ENCODE measurements at regions not wholly inside any gene's neighbourhood (a gene's known extent, or its start where the extent isn't known, plus 50 kb on each side); places are given as distances from the start of the nearest gene placed in this dataset.
"Not testable (repeated sequence)": the region's sequence is repeated elsewhere in the genome, so short reads cannot be mapped to it uniquely, and the experiment has no call there.

DNA sequence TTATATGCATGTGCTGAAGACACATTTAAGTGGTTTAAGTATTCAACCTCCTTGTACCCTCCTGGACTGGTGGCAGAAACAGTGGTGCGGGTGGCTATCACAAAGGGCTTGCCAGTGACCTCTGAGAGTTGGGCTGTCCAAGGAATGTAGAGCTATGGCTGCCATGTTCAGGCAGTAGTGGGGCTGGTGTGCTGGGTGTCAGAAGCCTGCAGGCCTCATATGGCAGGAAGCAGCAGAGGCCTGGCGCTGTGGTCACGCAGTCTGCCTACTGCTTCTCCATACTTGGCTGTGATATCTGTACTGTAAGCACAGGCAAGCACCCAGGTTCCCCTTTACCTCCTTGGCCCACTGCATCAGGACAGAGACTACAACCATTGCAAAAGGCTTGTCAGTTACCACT lies 870.0 kb downstream of the LRRIQ3 start:
- no peak overlapping the region for H3K27ac Mint-ChIP-seq

DNA sequence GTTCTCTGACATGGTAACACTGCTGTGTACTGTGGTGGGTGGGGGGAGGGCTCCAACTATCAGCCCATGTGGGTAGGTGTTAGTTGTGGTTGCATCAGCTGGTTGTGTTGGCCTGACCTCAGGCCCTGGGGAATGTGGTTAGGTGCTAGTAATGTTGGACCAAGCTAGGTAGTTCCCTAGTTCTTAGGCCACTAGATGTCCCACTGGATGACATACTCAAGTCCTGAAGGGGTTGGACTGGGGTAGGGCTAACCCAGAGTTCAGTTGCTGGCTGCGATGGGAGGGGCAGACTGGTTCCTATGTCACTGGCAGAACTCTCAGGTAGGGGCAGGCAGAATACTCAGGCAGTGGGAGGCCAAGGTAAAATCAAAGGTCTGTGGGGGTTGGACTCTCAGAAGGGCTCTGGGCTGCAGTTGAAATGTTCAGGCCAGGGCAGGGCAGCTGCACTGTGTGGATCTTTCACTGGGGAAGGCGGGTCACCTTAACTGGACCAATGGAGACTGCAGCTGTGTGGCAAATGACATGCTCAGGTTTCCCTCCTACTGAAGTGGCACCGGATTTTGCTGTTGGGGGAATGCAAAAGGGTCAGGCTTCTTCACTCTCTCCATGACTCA lies 870.7 kb downstream of the LRRIQ3 start:
- no peak for DNase-seq
- H3K36me3 ChIP-seq (ENCODE audit: control insufficient read depth, insufficient read depth, low read length) = no peaks in the 10 kb centered on the region
- no peak overlapping the region for H3K4me3 ChIP-seq (ENCODE audit: low read depth, low read length)
- H3K9me3 Mint-ChIP-seq = peaks cover 0 to 16% (median 8%) of the 10 kb centered on the region in 7 donors
- no peak for ATAC-seq (ENCODE audit: low read depth in 2 of 2)
- H3K9me3 ChIP-seq (ENCODE audit: control insufficient read depth in 2 of 2, low read length in 2 of 2) = peaks cover 0 to 16% of the 10 kb centered on the region in 2 experiments
- H3K27me3 Mint-ChIP-seq = no peaks in the 10 kb centered on the region
- H3K27ac ChIP-seq (ENCODE audit: insufficient read depth, low read length, poor library complexity, severe bottlenecking) = no peak overlapping the region
- H3K4me1 ChIP-seq (ENCODE audit: control insufficient read depth, insufficient read depth, low read length, poor library complexity, severe bottlenecking) = no peaks in the 10 kb centered on the region
- no peak overlapping the region for H3K4me3 Mint-ChIP-seq
- H3K27ac Mint-ChIP-seq = no peak overlapping the region
- no peaks in the 10 kb centered on the region for H3K36me3 Mint-ChIP-seq
- H3K4me1 Mint-ChIP-seq = no peaks in the 10 kb centered on the region
- no peaks in the 10 kb centered on the region for H3K27me3 ChIP-seq (ENCODE audit: control insufficient read depth, insufficient read depth, low read length)

More for the DNA sequence above, 870.0 kb downstream of the LRRIQ3 start:
- no peak for DNase-seq
- no peak overlapping the region for H3K27ac ChIP-seq (ENCODE audit: insufficient read depth, low read length, poor library complexity, severe bottlenecking)
- Mint-ChIP-seq H3K4me3 (no peak overlapping the region), H3K27me3 (no peaks in the 10 kb centered on the region), H3K9me3 (peaks cover 0 to 15% (median 8%) of the 10 kb centered on the region in 7 donors), H3K4me1 (no peaks in the 10 kb centered on the region), H3K36me3 (no peaks in the 10 kb centered on the region)
- peaks cover 0 to 16% of the 10 kb centered on the region in 2 experiments for H3K9me3 ChIP-seq (ENCODE audit: control insufficient read depth in 2 of 2, low read length in 2 of 2)
- no peaks in the 10 kb centered on the region for H3K27me3 ChIP-seq (ENCODE audit: control insufficient read depth, insufficient read depth, low read length)
- H3K4me3 ChIP-seq (ENCODE audit: low read depth, low read length) = no peak overlapping the region
- no peaks in the 10 kb centered on the region for H3K36me3 ChIP-seq (ENCODE audit: control insufficient read depth, insufficient read depth, low read length)
- no peaks in the 10 kb centered on the region for H3K4me1 ChIP-seq (ENCODE audit: control insufficient read depth, insufficient read depth, low read length, poor library complexity, severe bottlenecking)
- ATAC-seq (ENCODE audit: low read depth in 2 of 2) = no peak

DNA sequence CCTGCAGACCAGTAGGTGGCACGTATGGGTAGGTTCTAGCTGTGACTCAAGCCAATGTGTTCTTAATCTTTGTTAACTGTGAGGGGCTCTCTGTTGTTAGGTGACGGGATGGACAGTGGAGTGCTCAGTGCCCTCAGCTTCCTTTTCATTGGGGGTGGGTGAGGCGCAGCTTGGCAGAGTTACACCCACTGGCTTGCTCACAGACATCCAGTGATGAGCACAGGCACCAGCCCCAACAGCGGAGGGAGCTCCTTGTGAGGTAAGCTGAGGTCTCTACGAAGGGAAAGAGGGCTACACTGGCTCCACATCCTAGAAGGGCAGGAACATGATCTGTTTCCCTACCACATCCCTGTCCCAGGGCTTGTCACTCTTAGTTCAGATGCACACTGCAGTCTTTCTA lies 871.3 kb downstream of the LRRIQ3 start:
- H3K4me3 Mint-ChIP-seq = no peak overlapping the region
- DNase-seq (no peak), ATAC-seq (ENCODE audit: low read depth in 2 of 2) (no peak)
- H3K27ac ChIP-seq (ENCODE audit: insufficient read depth, low read length, poor library complexity, severe bottlenecking) = no peak overlapping the region
- no peaks in the 10 kb centered on the region for H3K27me3 Mint-ChIP-seq
- H3K4me1 ChIP-seq (ENCODE audit: control insufficient read depth, insufficient read depth, low read length, poor library complexity, severe bottlenecking) = no peaks in the 10 kb centered on the region
- no peak overlapping the region for H3K4me3 ChIP-seq (ENCODE audit: low read depth, low read length)
- H3K9me3 Mint-ChIP-seq = peaks cover 0 to 16% (median 8%) of the 10 kb centered on the region in 7 donors
- H3K4me1 Mint-ChIP-seq = no peaks in the 10 kb centered on the region
- no peaks in the 10 kb centered on the region for H3K27me3 ChIP-seq (ENCODE audit: control insufficient read depth, insufficient read depth, low read length)
- H3K36me3 ChIP-seq (ENCODE audit: control insufficient read depth, insufficient read depth, low read length) = no peaks in the 10 kb centered on the region
- no peak overlapping the region for H3K27ac Mint-ChIP-seq
- H3K36me3 Mint-ChIP-seq = no peaks in the 10 kb centered on the region
- H3K9me3 ChIP-seq (ENCODE audit: control insufficient read depth in 2 of 2, low read length in 2 of 2) = peaks cover 0 to 16% of the 10 kb centered on the region in 2 experiments

DNA sequence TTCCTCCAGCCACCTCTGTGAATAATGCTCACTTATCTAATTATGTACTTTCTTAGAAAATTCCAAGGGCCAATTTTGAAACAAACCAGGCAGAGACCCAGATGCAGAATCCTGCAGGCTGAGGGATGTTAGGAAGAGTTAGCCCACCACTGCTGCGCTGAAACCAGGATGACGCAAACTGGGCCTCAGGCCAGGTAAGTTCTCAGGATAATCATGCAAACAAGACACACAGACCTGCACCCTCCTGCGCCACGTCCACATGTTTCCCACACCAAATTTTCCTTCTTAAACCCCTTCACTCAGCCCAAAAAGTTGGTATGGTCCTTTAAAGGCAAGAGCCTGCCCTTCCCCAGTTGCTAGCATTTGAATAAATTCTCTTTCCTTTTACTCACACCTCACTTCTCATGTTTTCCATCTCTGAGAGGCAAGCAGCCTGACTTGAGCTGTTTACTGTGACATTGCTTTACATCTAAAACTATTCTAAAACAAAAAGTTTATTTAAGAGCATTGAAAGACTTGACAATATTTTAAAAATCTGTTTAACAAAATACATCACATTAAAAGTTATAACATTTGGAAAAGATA lies 887.1 kb downstream of the LRRIQ3 start:
- Mint-ChIP-seq H3K27ac (no peak overlapping the region), H3K36me3 (no peaks in the 10 kb centered on the region), H3K27me3 (no peaks in the 10 kb centered on the region), H3K9me3 (peaks cover 0 to 12% (median 5%) of the 10 kb centered on the region in 7 donors), H3K4me3 (no peak overlapping the region), H3K4me1 (no peaks in the 10 kb centered on the region)
- H3K9me3 ChIP-seq (ENCODE audit: control insufficient read depth in 2 of 2, low read length in 2 of 2) = peaks cover 0 to 2% of the 10 kb centered on the region in 2 experiments
- H3K36me3 ChIP-seq (ENCODE audit: control insufficient read depth, insufficient read depth, low read length) = no peaks in the 10 kb centered on the region
- ATAC-seq (ENCODE audit: low read depth in 2 of 2) (no peak), DNase-seq (no peak)
- H3K4me3 ChIP-seq (ENCODE audit: low read depth, low read length) = no peak overlapping the region
- no peaks in the 10 kb centered on the region for H3K27me3 ChIP-seq (ENCODE audit: control insufficient read depth, insufficient read depth, low read length)
- H3K4me1 ChIP-seq (ENCODE audit: control insufficient read depth, insufficient read depth, low read length, poor library complexity, severe bottlenecking) = no peaks in the 10 kb centered on the region
- no peak overlapping the region for H3K27ac ChIP-seq (ENCODE audit: insufficient read depth, low read length, poor library complexity, severe bottlenecking)

DNA sequence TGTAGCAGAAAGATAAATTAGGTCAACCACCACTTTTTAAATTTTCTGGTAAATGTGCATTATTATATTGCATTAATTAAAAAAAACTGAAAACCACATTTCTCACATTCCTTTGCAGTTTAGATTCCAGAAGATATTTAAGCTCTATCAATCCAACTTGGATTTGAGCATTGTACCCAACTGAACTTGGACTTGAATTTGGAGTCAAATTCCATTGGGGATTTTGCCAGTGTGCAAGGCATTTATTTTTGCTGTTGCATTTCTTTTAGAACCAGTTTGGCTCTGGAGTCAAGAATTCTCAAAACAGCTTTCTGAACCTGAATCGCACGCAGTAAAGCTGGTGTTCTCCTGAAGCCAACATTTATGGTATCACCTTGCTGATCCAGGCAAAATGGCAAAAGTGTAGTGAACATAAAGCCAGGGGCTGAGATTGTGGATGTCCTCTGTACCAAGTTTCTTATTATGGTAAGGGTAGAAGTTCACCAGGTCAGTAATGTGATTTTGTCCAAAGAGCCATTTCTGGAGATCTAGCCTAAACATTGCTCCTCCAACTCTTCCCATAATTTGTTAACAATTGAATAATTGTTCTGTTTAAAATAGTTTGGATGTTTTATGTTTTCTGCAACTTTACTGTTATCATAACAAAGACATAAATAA lies 890.9 kb downstream of the LRRIQ3 start:
- H3K27me3 Mint-ChIP-seq = no peaks in the 10 kb centered on the region
- no peak overlapping the region for H3K4me3 Mint-ChIP-seq
- ATAC-seq (ENCODE audit: low read depth in 2 of 2) (no peak), DNase-seq (no peak)
- H3K9me3 Mint-ChIP-seq = peaks cover 0 to 10% (median 4%) of the 10 kb centered on the region in 7 donors
- Histone ChIP-seq H3K27me3 (ENCODE audit: control insufficient read depth, insufficient read depth, low read length) (no peaks in the 10 kb centered on the region), H3K9me3 (ENCODE audit: control insufficient read depth in 2 of 2, low read length in 2 of 2) (peaks cover 0 to 2% of the 10 kb centered on the region in 2 experiments), H3K27ac (ENCODE audit: insufficient read depth, low read length, poor library complexity, severe bottlenecking) (no peak overlapping the region), H3K36me3 (ENCODE audit: control insufficient read depth, insufficient read depth, low read length) (no peaks in the 10 kb centered on the region), H3K4me1 (ENCODE audit: control insufficient read depth, insufficient read depth, low read length, poor library complexity, severe bottlenecking) (no peaks in the 10 kb centered on the region), H3K4me3 (ENCODE audit: low read depth, low read length) (no peak overlapping the region)
- H3K4me1 Mint-ChIP-seq = no peaks in the 10 kb centered on the region
- H3K27ac Mint-ChIP-seq = no peak overlapping the region
- no peaks in the 10 kb centered on the region for H3K36me3 Mint-ChIP-seq

DNA sequence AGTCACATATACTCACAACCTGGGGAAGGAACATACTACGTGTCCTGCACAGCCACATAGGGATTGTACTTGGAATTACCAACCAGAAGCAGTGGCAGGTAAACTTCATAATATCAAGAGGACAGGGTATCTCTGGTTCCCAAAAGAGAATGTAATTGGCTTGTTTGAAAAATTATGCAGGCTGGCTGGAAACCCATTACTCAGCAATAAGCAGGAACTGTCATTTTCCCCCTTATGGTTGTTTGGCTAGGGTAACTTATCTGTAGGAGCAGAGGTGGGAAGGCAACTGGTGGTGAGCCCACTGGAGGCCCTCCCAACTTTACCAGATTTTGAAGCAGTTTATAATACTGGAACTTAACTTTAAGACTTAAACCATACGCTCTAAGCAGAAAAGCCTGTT lies 924.1 kb downstream of the LRRIQ3 start:
- H3K27ac Mint-ChIP-seq = no peak overlapping the region
- Histone ChIP-seq H3K27ac (ENCODE audit: insufficient read depth, low read length, poor library complexity, severe bottlenecking) (no peak overlapping the region), H3K27me3 (ENCODE audit: control insufficient read depth, insufficient read depth, low read length) (no peaks in the 10 kb centered on the region), H3K4me3 (ENCODE audit: low read depth, low read length) (no peak overlapping the region), H3K36me3 (ENCODE audit: control insufficient read depth, insufficient read depth, low read length) (no peaks in the 10 kb centered on the region), H3K9me3 (ENCODE audit: control insufficient read depth in 2 of 2, low read length in 2 of 2) (peaks cover 0 to 4% of the 10 kb centered on the region in 2 experiments), H3K4me1 (ENCODE audit: control insufficient read depth, insufficient read depth, low read length, poor library complexity, severe bottlenecking) (no peaks in the 10 kb centered on the region)
- peaks cover 0 to 24% (median 11%) of the 10 kb centered on the region in 7 donors for H3K9me3 Mint-ChIP-seq
- H3K4me1 Mint-ChIP-seq = no peaks in the 10 kb centered on the region
- H3K27me3 Mint-ChIP-seq = no peaks in the 10 kb centered on the region
- DNase-seq = no peak
- H3K36me3 Mint-ChIP-seq = no peaks in the 10 kb centered on the region
- no peak for ATAC-seq (ENCODE audit: low read depth in 2 of 2)
- no peak overlapping the region for H3K4me3 Mint-ChIP-seq

DNA sequence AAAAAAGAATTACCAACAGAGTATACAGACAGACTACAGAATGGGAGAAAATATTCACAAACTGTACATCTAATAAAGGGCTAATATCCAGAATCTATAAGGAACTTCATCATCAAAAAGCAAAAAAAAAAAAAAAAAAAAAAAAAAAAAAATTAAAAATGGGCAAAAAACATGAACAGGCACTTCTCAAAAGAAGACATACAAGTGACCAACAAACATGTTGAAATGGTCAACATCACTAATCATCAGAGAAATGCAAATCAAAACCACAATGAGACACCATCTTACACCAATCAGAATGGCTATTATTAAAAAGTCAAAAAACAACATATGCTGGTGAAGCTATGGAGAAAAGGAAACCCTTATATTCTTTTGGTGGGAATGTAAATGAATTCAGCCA lies 952.8 kb downstream of the LRRIQ3 start:
- not testable (repeated sequence) for H3K9me3 ChIP-seq (ENCODE audit: control insufficient read depth in 2 of 2, low read length in 2 of 2); H3K27ac Mint-ChIP-seq; H3K4me3 ChIP-seq (ENCODE audit: low read depth, low read length); H3K4me1 Mint-ChIP-seq; H3K27ac ChIP-seq (ENCODE audit: insufficient read depth, low read length, poor library complexity, severe bottlenecking); H3K27me3 Mint-ChIP-seq; ATAC-seq (ENCODE audit: low read depth in 2 of 2); H3K36me3 ChIP-seq (ENCODE audit: control insufficient read depth, insufficient read depth, low read length); DNase-seq; H3K27me3 ChIP-seq (ENCODE audit: control insufficient read depth, insufficient read depth, low read length); H3K36me3 Mint-ChIP-seq; H3K4me1 ChIP-seq (ENCODE audit: control insufficient read depth, insufficient read depth, low read length, poor library complexity, severe bottlenecking); H3K4me3 Mint-ChIP-seq
- H3K9me3 Mint-ChIP-seq = peaks cover 4 to 38% (median 13%) of the 10 kb centered on the region in 7 donors

Data from CD4-positive, CD25-positive, alpha-beta regulatory T cell (primary cell).